DMS53 treated with DMSO at 0.1 percent for 48 hours (cell line): ENCODE measurements at regions not wholly inside any gene's neighbourhood (a gene's known extent, or its start where the extent isn't known, plus 50 kb on each side); places are given as distances from the start of the nearest gene placed in this dataset.
A peak's percentile ranks its signal among the peaks of the same experiment; 100 is the strongest.

Source experiments
- DNase-seq: peaks from one replicate; lab custom pipeline; 2025; ENCODE audit not compliant: unreplicated experiment; lab: John Stamatoyannopoulos, UW

GRCh38 chr3:170784406-170784805, 85.6 kb downstream of the RPL22L1 start:
- no peak for DNase-seq

- no peak for DNase-seq
Observed at GRCh38 chr3:170780955-170781354, 89.0 kb downstream of the RPL22L1 start.

- no peak for DNase-seq
Observed at GRCh38 chr3:170780471-170780870, 89.5 kb downstream of the RPL22L1 start.

DNA sequence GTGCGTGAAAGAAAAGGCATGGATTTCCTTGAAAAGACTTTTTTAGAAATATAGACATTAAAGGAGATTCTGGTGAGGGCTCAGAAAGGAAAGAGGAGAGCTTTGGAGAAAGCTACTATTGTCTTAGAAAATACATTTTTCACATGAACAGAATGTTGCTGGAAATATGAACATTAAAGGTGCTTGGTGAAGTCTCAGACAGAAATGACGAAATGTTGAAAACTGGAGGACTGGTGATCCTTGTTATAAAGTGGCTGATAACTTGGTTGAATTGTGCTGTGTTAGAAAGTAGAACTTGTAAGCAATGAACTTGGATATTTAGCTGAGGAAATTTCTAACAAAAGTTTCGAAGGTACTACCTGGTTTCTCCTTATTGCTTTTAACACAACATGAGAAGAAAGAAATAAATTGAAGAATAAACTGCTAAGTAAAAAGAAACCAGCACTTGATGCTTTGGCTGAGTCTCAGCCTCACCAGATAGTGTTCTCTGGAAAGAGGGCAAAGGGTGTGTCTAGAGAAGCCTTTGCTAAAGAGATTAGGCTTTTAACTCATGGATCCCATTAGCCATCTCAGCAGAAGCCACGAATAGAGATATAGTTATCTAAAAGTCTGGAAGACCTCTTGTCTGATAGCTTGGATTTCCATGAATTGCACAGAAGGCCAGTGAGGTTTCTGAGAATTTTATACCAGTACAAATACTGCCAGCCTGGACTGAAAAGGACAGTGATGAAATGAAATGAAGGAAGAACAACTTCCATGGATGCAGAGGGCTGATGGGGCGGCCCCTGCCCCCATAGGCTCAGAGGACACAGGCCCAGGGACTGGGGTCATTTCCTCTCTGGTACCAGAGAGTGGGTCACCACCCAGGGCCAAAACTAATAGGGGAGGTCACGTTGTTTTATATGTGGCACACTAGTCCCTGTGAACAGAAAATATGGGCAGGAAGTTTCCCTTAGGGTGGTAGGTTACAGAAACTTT, 91.5 kb downstream of the RPL22L1 start:
- DNase-seq = no peak

- no peak for DNase-seq
Observed at GRCh38 chr3:170777564-170777926, 92.5 kb downstream of the RPL22L1 start.

- DNase-seq = no peak
Observed at GRCh38 chr3:170776887-170777563, 93.0 kb downstream of the RPL22L1 start.

DNA sequence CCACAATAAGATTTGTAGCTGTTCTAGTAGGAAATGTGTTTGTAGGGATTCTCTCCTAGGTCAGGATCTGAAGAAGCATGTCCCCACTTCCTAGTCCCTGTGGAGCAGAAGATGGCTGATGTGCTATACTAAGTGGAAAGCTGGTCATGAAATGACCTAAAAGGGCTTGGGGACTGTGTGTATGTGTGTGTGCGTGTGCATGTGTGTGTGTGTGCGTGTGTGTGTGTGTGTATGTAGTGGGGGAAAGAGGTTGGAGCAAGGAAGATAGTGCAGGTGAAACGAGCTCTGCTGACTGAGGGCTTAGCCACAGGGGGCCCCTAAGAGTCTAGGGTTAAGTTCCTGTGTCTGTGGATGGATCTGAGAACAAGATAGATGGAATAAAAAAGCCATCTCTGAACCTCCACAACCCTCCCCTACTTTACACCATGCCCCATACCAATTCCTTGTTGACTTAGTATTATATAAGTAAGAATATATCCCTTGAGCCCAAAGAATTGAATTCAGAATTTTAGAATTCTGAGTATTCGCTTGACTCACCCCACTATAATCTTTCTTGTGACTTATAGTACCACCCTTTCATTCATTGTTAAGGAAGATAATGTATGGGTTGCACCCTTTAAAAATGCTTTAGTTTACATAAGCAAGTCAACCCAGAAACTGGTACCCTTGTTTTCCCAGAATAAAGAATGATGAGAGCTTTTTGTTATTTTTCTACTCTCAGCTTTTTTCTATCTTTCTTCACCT, 96.1 kb downstream of the RPL22L1 start:
- no peak for DNase-seq

DNA sequence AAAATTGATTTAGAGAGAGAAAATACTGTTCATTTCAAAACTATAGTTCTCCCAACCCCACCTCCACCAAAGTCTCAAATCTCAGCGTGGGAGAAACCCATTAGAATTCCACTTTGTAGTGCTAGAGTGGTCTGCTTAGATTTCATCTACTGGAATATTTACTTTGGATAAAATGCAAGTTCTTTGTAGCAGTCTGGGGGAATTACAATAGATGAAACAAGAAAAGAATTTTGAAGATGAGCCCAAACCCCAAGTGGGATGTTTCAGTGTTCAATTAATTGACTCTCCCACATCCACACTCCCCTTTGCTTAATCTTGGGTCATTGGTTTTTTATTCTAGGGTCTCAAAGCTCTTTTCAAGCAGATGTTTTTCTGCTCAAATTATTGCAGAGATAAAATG, 97.8 kb downstream of the RPL22L1 start:
- DNase-seq = no peak

DNA sequence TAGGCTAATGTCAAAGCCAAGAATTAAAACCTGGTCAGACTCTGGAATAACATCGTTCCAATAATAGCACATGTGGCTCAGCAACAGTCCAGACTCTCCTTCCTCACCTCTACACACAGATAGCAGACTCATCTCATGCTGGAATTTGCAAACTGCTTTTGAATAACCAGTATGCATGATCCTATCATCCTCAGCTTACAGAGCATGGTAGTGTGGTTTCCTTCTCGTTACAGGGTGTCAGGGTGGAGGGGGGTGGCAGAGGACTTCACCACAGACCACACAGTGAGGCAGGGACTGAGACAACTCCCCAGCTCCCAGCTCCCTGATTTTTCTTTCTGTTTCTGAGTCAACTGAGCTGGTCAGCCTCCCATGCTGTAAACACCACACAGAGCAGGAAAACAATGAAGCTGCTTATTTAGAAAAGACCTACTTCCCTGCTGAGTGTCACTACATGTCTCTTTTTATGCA, 101.6 kb downstream of the RPL22L1 start:
- DNase-seq = no peak

DNA sequence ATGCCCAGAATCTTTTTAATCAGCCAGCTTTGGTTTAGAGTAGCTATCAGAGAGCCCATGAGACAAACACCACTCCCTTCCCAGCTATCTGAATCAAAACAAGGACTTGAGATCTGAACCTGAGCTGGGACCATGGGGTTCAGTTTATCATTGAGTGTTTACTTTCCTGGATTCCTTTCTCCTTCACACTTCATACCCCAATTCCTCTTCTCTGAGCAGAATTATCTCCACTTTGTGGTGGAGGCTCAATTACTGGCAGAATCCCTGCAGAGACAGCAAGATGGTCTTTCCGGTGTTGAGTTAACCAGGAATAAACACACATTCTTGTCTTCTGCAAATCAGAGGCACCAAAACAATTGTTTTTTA, 102.4 kb downstream of the RPL22L1 start:
- no peak for DNase-seq

DNA sequence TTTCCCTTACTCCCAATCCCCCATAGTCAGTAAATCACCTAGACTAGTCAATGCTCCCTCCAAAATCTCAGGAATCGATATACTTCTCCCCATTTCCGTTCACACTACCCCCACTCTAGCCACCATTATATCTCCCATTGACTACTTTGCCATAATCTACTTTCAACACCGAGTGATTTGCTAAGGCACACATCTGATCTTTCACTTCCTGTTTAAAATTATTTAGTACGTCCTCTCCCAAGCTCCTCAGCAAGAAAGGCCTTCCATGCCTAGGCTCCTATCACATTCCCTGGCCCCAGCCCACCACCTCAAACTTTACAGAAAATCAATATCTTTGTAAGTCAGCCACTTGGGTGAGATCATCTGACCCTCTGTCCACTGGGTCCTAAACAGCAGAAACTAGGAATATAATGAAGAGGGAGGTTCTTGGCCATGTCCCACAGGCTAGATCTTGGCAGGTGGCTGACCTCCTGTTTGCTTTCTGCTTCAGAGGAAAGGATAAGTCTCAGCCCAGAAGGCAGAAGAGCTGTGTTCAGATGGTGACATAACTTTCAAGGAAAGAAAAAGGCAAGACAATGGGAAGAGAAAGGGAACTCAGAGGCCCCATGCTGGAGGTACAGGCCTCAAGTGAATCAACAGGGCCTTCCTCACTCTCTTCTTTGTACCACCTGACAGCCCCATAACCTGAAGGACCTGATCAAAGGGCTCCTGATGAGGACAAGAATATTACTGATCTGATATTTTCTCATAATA, 103.0 kb downstream of the RPL22L1 start:
- no peak for DNase-seq

DNA sequence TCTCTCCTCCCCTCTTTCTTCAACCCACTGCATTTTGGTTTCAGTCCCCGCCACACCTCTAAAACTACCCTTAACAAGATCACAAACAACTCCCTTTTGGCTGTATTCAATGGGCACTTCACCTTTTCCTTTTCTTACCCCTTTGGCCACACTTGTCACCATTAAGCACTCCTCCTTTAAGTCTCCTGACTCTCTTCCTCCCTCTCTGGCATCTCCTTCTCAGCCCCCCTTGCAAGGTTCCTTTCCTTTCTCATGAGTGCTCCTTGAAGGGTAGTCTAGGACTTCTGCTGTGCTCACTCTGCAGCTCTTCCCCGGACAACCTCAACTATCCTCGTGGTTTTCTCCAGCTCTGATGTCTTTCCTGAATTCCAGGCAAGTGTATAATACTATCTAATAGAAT, 103.7 kb downstream of the RPL22L1 start:
- no peak for DNase-seq

DNA sequence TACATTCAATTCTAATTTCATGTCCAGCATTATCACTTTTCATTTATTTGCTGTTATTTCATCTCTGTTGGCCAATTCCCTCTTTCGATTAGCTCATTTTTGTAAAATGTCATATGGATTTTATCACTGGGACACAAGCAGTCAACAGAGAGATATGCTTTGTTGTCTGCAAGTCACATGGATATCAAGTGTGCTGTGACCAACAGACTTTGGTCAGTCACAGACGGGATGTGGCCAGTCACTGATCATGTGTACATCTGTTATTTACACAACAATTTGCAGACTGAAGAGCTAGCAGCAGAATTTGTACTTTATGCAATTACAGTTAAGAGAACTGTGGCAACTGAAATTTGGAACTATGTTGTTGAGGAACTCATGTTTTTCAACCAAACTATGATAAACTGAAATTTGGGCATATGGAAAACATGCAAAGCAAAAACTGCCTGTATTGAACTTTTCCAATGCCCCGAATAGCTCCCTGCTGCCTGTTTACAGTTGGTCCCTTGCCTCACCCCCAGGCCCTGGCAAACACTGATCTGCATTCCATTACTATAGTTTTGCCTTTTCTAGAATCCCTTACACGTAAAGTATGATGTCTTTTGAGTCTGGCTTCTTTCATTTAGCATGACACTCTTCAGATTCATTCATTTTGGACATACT, 104.4 kb downstream of the RPL22L1 start:
- DNase-seq = peak; percentile 57

- no peak for DNase-seq
Observed at GRCh38 chr3:170764017-170764416, 106.0 kb downstream of the RPL22L1 start.

DNA sequence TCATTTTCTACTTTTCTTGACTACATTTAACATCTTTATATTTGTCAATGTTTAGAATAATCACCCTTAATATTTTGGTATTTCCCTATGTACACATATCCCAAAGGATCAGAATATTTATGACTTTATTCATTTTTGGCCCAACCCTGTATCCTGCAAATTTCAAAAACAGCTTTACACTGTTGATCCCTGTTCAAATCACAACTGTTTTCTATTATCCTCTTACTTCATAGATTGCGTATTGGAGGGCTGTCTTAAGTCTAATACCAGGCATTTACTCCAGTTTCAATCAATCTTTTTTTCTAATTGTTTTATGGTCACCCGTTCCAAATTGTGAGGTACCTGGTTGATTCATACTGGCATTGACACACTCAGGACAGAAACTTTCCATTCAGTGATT, 107.9 kb downstream of the RPL22L1 start:
- no peak for DNase-seq

DNA sequence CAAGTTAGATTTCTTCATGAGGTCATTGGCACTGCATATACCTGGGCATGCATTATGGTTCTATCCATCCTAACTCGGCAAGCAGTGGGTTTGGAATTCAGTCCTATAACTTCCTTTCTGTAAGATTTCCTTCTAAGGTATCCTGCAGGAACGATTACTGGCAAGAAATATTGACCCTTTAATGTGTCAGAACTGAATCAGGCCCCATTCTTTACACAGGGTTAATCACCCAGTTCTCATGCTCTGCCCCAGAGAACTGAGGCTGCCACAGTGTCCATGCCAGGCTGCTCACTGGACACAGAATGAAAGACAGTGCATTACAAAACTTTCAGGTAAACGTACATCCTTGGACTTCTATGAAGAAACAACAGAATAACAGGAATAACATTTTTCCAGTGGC, 108.9 kb downstream of the RPL22L1 start:
- DNase-seq = no peak

GRCh38 chr3:170760174-170760526, 109.8 kb downstream of the RPL22L1 start:
- no peak for DNase-seq

- DNase-seq = no peak
Observed at GRCh38 chr3:170759511-170760173, 110.4 kb downstream of the RPL22L1 start.

DNA sequence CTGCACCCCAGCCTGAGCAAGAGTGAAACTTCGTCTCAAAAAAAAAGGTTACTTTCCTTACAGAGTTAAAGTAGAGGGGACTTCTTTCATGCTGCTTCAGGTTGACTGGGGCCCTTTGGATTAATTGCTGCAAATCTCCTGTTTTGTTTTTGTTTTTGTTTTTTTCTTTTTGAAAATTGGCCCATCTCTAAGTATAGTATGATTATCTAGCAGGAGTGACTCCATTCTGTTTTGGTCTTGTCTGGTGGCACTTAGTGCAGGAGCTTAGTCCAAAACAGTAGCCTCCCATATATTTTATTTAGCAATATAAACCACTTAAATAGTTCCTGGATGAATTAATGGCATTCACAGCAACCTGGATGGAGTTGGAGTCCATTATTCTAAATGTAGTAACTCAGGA, 113.0 kb downstream of the RPL22L1 start:
- no peak for DNase-seq

DNA sequence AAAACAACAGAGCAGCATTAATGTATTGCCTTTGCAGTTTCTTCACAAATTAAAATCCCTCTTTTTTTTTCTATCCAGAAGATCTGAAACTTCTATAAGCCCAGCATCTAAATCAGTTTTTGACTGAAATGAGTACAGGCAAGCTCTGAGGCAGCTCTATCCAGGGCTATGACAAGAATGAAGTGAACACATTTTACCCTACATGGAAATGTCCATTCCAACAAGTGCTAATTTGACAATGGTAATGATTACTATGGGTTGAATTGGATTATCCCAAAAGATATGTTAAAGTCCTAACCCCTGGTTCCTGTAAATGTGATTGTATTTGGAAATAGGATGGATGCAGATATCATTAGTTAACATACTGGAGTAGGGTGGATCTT, 115.7 kb downstream of the RPL22L1 start:
- no peak for DNase-seq
